ENCODE measurements at regions not wholly inside any gene's neighbourhood (a gene's known extent, or its start where the extent isn't known, plus 50 kb on each side); places are given as distances from the start of the nearest gene placed in this dataset.

DNA sequence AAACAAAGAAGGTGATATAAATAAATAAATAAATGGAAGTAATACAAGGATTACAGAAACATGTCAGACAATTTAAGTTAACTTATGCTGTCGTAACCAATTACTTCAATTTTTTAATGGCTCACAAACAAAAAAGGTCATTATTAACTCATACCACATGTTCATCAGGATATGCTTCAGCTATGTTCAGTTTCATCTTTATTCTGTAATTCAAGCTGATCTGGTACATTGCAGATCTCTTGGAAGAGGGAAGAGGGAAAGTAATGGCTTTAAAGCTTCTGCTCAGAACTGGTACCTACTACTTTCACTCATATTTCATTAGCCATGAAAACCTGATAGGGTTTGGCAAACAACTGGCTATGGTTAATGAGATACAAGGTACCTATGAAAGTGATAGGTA is 67.6 kb upstream of the ERBB4 start:
- no CpG with 5 or more reads among the region's 1 CpG for WGBS (ENCODE audit: extremely low coverage, insufficient read length, low lambda C conversion rate)
- H2AFZ ChIP-seq (ENCODE audit: low read length): no peak overlapping the region
- DNase-seq: no peak
- no peak overlapping the region for H4K5ac ChIP-seq (ENCODE audit: insufficient read length, low read depth, low read length)
- Mint-ChIP-seq H3K27ac (no peak overlapping the region), H3K36me3 (ENCODE audit: insufficient read depth in 1 of 3, low read depth in 3 of 3) (no peaks in the 10 kb centered on the region), H3K27me3 (ENCODE audit: low read depth) (no peaks in the 10 kb centered on the region), H3K4me1 (no peaks in the 10 kb centered on the region), H3K9me3 (no peaks in the 10 kb centered on the region), H3K4me3 (no peak overlapping the region)
- H2BK12ac ChIP-seq (ENCODE audit: insufficient read length, low read depth, low read length): no peak overlapping the region
- H4K20me1 ChIP-seq (ENCODE audit: control insufficient read depth, insufficient read depth, insufficient read length): no peaks in the 10 kb centered on the region
- no peak overlapping the region for H3K23ac ChIP-seq (ENCODE audit: insufficient read length, low read depth, low read length)
- H2BK20ac ChIP-seq (ENCODE audit: low read depth, low read length, poor library complexity, severe bottlenecking): no peak overlapping the region
- no peak overlapping the region for H3K4ac ChIP-seq (ENCODE audit: low read depth, low read length)
- no peak overlapping the region for H3K18ac ChIP-seq (ENCODE audit: insufficient read length, low read depth, low read length)
- no peak overlapping the region for H3K9ac ChIP-seq (ENCODE audit: extremely low read depth, insufficient read length, low read length)
- no peak overlapping the region for H3K14ac ChIP-seq (ENCODE audit: insufficient read depth, low read length)
- no peak overlapping the region for H2BK5ac ChIP-seq (ENCODE audit: insufficient read length, low read length)
- no peaks in the 10 kb centered on the region for H3K79me1 ChIP-seq (ENCODE audit: insufficient read depth, low read depth, low read length, poor library complexity, severe bottlenecking)
- H3K9me3 ChIP-seq (ENCODE audit: control insufficient read depth, low read depth, low read length): no peaks in the 10 kb centered on the region
- no peaks in the 10 kb centered on the region for H3K4me1 ChIP-seq (ENCODE audit: insufficient read depth, low read length)
- H3K79me2 ChIP-seq (ENCODE audit: insufficient read depth, low read length): no peaks in the 10 kb centered on the region
- H2BK120ac ChIP-seq (ENCODE audit: low read depth, low read length, poor library complexity, severe bottlenecking): no peak overlapping the region
- H2BK15ac ChIP-seq (ENCODE audit: low read depth, low read length): no peak overlapping the region
- H3T11ph ChIP-seq (ENCODE audit: low read length): no peak overlapping the region
- no peak overlapping the region for H3K4me2 ChIP-seq (ENCODE audit: insufficient read depth, insufficient read length, low read length)
- H3K27ac ChIP-seq (ENCODE audit: insufficient read length, low read depth, low read length): no peak overlapping the region
- no peak overlapping the region for H4K8ac ChIP-seq (replicated peaks; ENCODE audit: insufficient read length, low read depth, low read length)
- H2AK5ac ChIP-seq (ENCODE audit: insufficient read length, low read length): no peak overlapping the region
- H3K56ac ChIP-seq (ENCODE audit: insufficient read length, low read depth, low read length): no peak overlapping the region
- no peaks in the 10 kb centered on the region for H3K23me2 ChIP-seq (ENCODE audit: insufficient read length, low read depth, low read length, poor library complexity, severe bottlenecking)
- TF ChIP-seq, protein P1, sequence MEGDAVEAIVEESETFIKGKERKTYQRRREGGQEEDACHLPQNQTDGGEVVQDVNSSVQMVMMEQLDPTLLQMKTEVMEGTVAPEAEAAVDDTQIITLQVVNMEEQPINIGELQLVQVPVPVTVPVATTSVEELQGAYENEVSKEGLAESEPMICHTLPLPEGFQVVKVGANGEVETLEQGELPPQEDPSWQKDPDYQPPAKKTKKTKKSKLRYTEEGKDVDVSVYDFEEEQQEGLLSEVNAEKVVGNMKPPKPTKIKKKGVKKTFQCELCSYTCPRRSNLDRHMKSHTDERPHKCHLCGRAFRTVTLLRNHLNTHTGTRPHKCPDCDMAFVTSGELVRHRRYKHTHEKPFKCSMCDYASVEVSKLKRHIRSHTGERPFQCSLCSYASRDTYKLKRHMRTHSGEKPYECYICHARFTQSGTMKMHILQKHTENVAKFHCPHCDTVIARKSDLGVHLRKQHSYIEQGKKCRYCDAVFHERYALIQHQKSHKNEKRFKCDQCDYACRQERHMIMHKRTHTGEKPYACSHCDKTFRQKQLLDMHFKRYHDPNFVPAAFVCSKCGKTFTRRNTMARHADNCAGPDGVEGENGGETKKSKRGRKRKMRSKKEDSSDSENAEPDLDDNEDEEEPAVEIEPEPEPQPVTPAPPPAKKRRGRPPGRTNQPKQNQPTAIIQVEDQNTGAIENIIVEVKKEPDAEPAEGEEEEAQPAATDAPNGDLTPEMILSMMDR (conservative IDR thresholded peaks at IDR 0.05): no peak
- H3K27me3 ChIP-seq (ENCODE audit: insufficient read depth, low read length): no peaks in the 10 kb centered on the region
- no peak overlapping the region for H4K91ac ChIP-seq (ENCODE audit: insufficient read length, low read depth, low read length)
